Keratinocyte (primary cell): ENCODE measurements at regions not wholly inside any gene's neighbourhood (a gene's known extent, or its start where the extent isn't known, plus 50 kb on each side); places are given as distances from the start of the nearest gene placed in this dataset.

Experiments
- DNase-seq: peaks from one replicate; pipeline ENCODE4 v3.0.0-alpha.2; 2011; ENCODE audit warnings: low read depth, missing footprints, low spot score
- FAIRE-seq: peaks from 2 replicates; lab custom pipeline; 2011; peaks lifted over from hg19 to GRCh38; lab: Jason Lieb, UNC
- H2AFZ ChIP-seq: 2 replicates; pipeline ENCODE4 v1.6.0; 2012; ENCODE audit warnings: low read length, control low read depth, inconsistent platforms; ENCODE audit not compliant: control insufficient read depth
- H3K27ac ChIP-seq: 2 replicates; pipeline ENCODE4 v1.5.1; 2011; ENCODE audit warnings: low read length; ENCODE audit not compliant: control insufficient read depth, insufficient read depth
- H3K27me3 ChIP-seq: 3 replicates; pipeline ENCODE4 v1.6.0; 2011; ENCODE audit warnings: low read length; ENCODE audit not compliant: control insufficient read depth, insufficient read depth; ENCODE audit errors: extremely low read depth
- H3K36me3 ChIP-seq, 2 experiments: 2 replicates in 1 of 2; 3 replicates in 1 of 2; pipeline ENCODE4 v1.5.1; 2011; ENCODE audit warnings: low read length in 2 of 2, mild to moderate bottlenecking in 1 of 2; ENCODE audit not compliant: control insufficient read depth in 2 of 2, insufficient read depth in 2 of 2; ENCODE audit errors: extremely low read depth in 1 of 2
- H3K4me1 ChIP-seq: 3 replicates; pipeline ENCODE4 v1.5.1; 2011; ENCODE audit warnings: low read length; ENCODE audit not compliant: control insufficient read depth, insufficient read depth; ENCODE audit errors: extremely low read depth
- H3K4me2 ChIP-seq: 3 replicates; pipeline ENCODE4 v1.6.0; 2011; ENCODE audit warnings: low read depth, low read length; ENCODE audit not compliant: control insufficient read depth, insufficient read depth; ENCODE audit errors: extremely low read depth
- H3K4me3 ChIP-seq, 3 experiments: fragments of 200-600 bp in 1 of 3; sonication (generic) in 1 of 3; 2 replicates in 2 of 3; 3 replicates in 1 of 3; pipeline ENCODE4 v1.5.1; 2011 to 2016; ENCODE audit warnings: low read length in 3 of 3, mild to moderate bottlenecking in 3 of 3, control low read depth in 2 of 3, inconsistent platforms in 1 of 3, low read depth in 1 of 3, mixed read lengths in 1 of 3, mixed run types in 1 of 3, moderate library complexity in 1 of 3; ENCODE audit not compliant: control insufficient read depth in 2 of 3, insufficient read depth in 2 of 3; ENCODE audit errors: extremely low read depth in 1 of 3
- H3K79me2 ChIP-seq: 2 replicates; pipeline ENCODE4 v1.6.0; 2012; ENCODE audit warnings: low read length; ENCODE audit not compliant: control insufficient read depth, insufficient read depth
- H3K9ac ChIP-seq: 3 replicates; pipeline ENCODE4 v1.6.0; 2011; ENCODE audit warnings: low read length; ENCODE audit not compliant: control insufficient read depth, insufficient read depth; ENCODE audit errors: extremely low read depth
- H3K9me1 ChIP-seq: 3 replicates; pipeline ENCODE4 v1.6.0; 2011; ENCODE audit warnings: low read length; ENCODE audit not compliant: control insufficient read depth, insufficient read depth; ENCODE audit errors: extremely low read depth
- H3K9me3 ChIP-seq: 2 replicates; pipeline ENCODE4 v1.5.1; 2012; ENCODE audit warnings: low read depth, low read length; ENCODE audit not compliant: control insufficient read depth
- H4K20me1 ChIP-seq: 3 replicates; pipeline ENCODE4 v1.6.0; 2011; ENCODE audit warnings: low read length; ENCODE audit not compliant: control insufficient read depth, insufficient read depth; ENCODE audit errors: extremely low read depth
- CTCF ChIP-seq, 3 experiments: IDR thresholded peaks in 1 of 3; conservative IDR thresholded peaks in 1 of 3; optimal IDR thresholded peaks in 1 of 3; 2 replicates in 2 of 3; 3 replicates in 1 of 3; pipeline versions ENCODE3 to v1.5.1; 2011; ENCODE audit warnings: low read length in 3 of 3, mild to moderate bottlenecking in 3 of 3, moderate library complexity in 2 of 3, control low read depth in 1 of 3, inconsistent platforms in 1 of 3; ENCODE audit not compliant: insufficient read depth in 2 of 3; ENCODE audit errors: extremely low read depth in 1 of 3
- EZH2 ChIP-seq: IDR thresholded peaks from one replicate; pipeline ENCODE4 v1.6.1; 2012; ENCODE audit warnings: inconsistent platforms, mild to moderate bottlenecking, low read length, moderate library complexity
- dilution Hi-C: fragments of 300-500 bp; cut with MboI; formaldehyde crosslinking; loops from one replicate; pipeline ENCODE4 v1.7.0; 2020; ENCODE audit warnings: low sequenced_read_pairs; ENCODE audit not compliant: extremely low pct_ligation_motif_present

- Histone ChIP-seq H3K9me1 (no peaks in the 10 kb centered on the region), H3K4me2 (no peak overlapping the region), H2AFZ (no peak overlapping the region), H3K4me3 (no peak overlapping the region), H4K20me1 (no peaks in the 10 kb centered on the region), H3K4me1 (peaks cover 15% of the 10 kb centered on the region), H3K36me3 (no peaks in the 10 kb centered on the region), H3K9ac (no peak overlapping the region), H3K27me3 (no peaks in the 10 kb centered on the region), H3K9me3 (no peaks in the 10 kb centered on the region), H3K79me2 (no peaks in the 10 kb centered on the region), H3K27ac (no peak overlapping the region)
- FAIRE-seq (no peak), DNase-seq (no peak)
- dilution Hi-C loops: no loop called here
- no peak for TF ChIP-seq CTCF (optimal IDR thresholded peaks at IDR 0.05 in 1 of 3, IDR thresholded peaks at IDR 0.05 in 1 of 3, conservative IDR thresholded peaks at IDR 0.05 in 1 of 3; ENCODE audit: extremely low read depth in 1 of 3, insufficient read depth in 2 of 3, low read length in 3 of 3)
- TF ChIP-seq EZH2: no peak
Measured at GRCh38 chr20:19809505-19809904, 51.4 kb downstream of the RIN2 start.

- dilution Hi-C loops: no loop called here
- TF ChIP-seq CTCF (optimal IDR thresholded peaks at IDR 0.05 in 1 of 3, IDR thresholded peaks at IDR 0.05 in 1 of 3, conservative IDR thresholded peaks at IDR 0.05 in 1 of 3; ENCODE audit: extremely low read depth in 1 of 3, insufficient read depth in 2 of 3, low read length in 3 of 3): no peak
- TF ChIP-seq EZH2: no peak
- no peak overlapping the region for H3K4me3 ChIP-seq
- DNase-seq (no peak), FAIRE-seq (no peak)
- no peak overlapping the region for H2AFZ ChIP-seq
- no peaks in the 10 kb centered on the region for H3K36me3 ChIP-seq
- no peaks in the 10 kb centered on the region for H3K9me1 ChIP-seq
- H4K20me1 ChIP-seq: no peaks in the 10 kb centered on the region
- H3K4me1 ChIP-seq: peaks cover 31% of the 10 kb centered on the region
- H3K79me2 ChIP-seq: no peaks in the 10 kb centered on the region
- H3K9me3 ChIP-seq: no peaks in the 10 kb centered on the region
- no peak overlapping the region for H3K27ac ChIP-seq
- H3K27me3 ChIP-seq: no peaks in the 10 kb centered on the region
- no peak overlapping the region for H3K9ac ChIP-seq
- H3K4me2 ChIP-seq: no peak overlapping the region
Measured at GRCh38 chr20:19811231-19811630, 53.2 kb downstream of the RIN2 start.
